Effector memory CD8-positive, alpha-beta T cell (primary cell): ENCODE measurements at regions not wholly inside any gene's neighbourhood (a gene's known extent, or its start where the extent isn't known, plus 50 kb on each side); places are given as distances from the start of the nearest gene placed in this dataset.

Experiments
- ATAC-seq: fragments of 150-1000 bp; cut with Tn5 transposase; replicated peaks from 2 replicates; pipeline ENCODE4 v1.10.0; 2021; ENCODE audit warnings: mild to moderate bottlenecking, moderate library complexity
- DNase-seq, 3 experiments: peaks; one replicate each; pipeline ENCODE4 v3.0.0; 2021
- H3K27ac Mint-ChIP-seq, 2 donors: one replicate each; pipeline ENCODE4 v1.8.0; 2022; ENCODE audit warnings: mild to moderate bottlenecking in 2 of 2, mixed read lengths in 2 of 2, moderate library complexity in 2 of 2
- H3K27me3 Mint-ChIP-seq, 2 donors: one replicate each; pipeline ENCODE4 v1.8.0; 2022; ENCODE audit warnings: mixed read lengths in 2 of 2
- H3K36me3 Mint-ChIP-seq: one replicate; pipeline ENCODE4 v1.8.0; 2022; ENCODE audit warnings: mild to moderate bottlenecking, moderate library complexity, mixed read lengths; ENCODE audit not compliant: insufficient read depth
- H3K4me1 Mint-ChIP-seq, 2 donors: one replicate each; pipeline ENCODE4 v1.8.0; 2022; ENCODE audit warnings: low read depth in 2 of 2, mixed read lengths in 2 of 2
- H3K4me3 Mint-ChIP-seq, 2 donors: one replicate each; pipeline ENCODE4 v1.8.0; 2022; ENCODE audit warnings: mild to moderate bottlenecking in 2 of 2, mixed read lengths in 2 of 2, moderate library complexity in 2 of 2
- H3K9me3 Mint-ChIP-seq, 2 donors: one replicate each; pipeline ENCODE4 v1.8.0; 2022; ENCODE audit warnings: mixed read lengths in 2 of 2

DNA sequence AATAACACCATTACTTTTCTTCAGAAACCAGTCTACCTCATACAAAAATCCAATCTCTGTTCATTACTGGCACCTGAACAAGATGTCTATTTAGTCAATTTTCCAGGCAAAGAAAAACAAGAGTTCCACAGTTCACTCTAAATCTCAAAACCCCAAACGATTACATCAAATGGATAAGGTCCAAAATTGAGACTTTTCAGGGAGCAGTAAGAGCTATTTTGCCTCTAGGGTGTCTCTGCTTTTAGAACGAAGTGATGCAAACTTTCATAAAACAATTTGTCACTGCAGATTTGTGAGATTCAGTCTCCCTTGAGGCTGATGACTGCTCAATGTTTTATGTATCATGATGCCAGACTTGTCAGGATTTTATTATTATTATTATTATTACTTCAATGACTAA, 937.0 kb upstream of the PHF14 start:
- no peak for DNase-seq
- Mint-ChIP-seq H3K27ac (no peak overlapping the region), H3K36me3 (no peaks in the 10 kb centered on the region), H3K4me3 (no peak overlapping the region), H3K9me3 (peaks cover 5 to 18% of the 10 kb centered on the region in 2 donors), H3K4me1 (no peaks in the 10 kb centered on the region), H3K27me3 (no peaks in the 10 kb centered on the region)
- no peak for ATAC-seq

DNA sequence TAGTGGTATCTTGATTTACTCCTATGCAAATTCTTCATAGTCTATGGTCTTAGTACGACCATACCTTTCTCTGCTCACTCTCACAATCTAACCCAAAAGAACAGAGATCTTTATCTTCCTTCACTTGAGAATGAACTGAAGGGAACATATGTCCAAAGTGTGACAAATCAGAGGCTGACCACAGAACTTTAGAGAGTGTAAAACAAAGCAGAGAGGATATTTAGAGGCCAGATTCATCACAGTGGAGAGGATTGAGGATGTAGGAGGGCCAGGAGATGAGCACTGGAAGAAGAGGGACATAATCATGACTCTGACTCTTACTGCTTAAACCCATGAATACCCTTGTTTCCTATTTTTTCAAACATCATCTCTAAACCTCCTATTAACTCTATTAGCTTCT, 935.3 kb upstream of the PHF14 start:
- Mint-ChIP-seq H3K4me3 (no peak overlapping the region), H3K4me1 (no peaks in the 10 kb centered on the region), H3K36me3 (no peaks in the 10 kb centered on the region), H3K27ac (no peak overlapping the region), H3K27me3 (no peaks in the 10 kb centered on the region), H3K9me3 (peaks cover 5 to 21% of the 10 kb centered on the region in 2 donors)
- ATAC-seq (no peak), DNase-seq (no peak)

DNA sequence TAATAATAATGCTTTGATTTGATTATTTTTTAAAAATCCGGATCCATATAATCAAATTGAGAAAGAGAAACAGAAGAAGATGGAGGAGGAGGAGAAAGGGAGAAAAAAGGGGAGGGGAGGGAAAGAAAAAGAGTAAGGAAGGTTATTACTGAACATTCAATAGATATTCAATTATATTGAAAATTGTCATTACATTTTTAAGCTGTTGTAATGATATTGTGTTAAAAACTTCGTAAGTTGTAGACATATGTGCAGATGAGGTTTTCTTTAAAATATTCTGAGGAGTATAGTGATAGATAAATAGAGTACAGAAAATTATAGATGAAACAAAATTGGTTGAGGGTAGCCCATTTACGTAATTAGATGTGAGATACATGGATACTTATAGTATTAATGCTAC, 933.0 kb upstream of the PHF14 start:
- DNase-seq: no peak
- H3K4me3 Mint-ChIP-seq: no peak overlapping the region
- no peaks in the 10 kb centered on the region for H3K4me1 Mint-ChIP-seq
- H3K9me3 Mint-ChIP-seq: peaks cover 5 to 15% of the 10 kb centered on the region in 2 donors
- H3K27ac Mint-ChIP-seq: no peak overlapping the region
- ATAC-seq: no peak
- H3K27me3 Mint-ChIP-seq: no peaks in the 10 kb centered on the region
- no peaks in the 10 kb centered on the region for H3K36me3 Mint-ChIP-seq

- no peak for ATAC-seq
- H3K4me1 Mint-ChIP-seq: no peaks in the 10 kb centered on the region
Measured at GRCh38 chr7:10070899-10071298, 902.8 kb upstream of the PHF14 start.

GRCh38 chr7:10075866-10076265, 897.8 kb upstream of the PHF14 start:
- Mint-ChIP-seq H3K27ac (no peak overlapping the region), H3K4me3 (no peak overlapping the region), H3K36me3 (no peaks in the 10 kb centered on the region), H3K9me3 (peaks cover 0 to 3% of the 10 kb centered on the region in 2 donors), H3K27me3 (no peaks in the 10 kb centered on the region), H3K4me1 (no peaks in the 10 kb centered on the region)
- ATAC-seq: no peak
- DNase-seq: no peak

More at GRCh38 chr7:10070899-10071298, 902.8 kb upstream of the PHF14 start:
- Mint-ChIP-seq H3K27ac (no peak overlapping the region), H3K36me3 (no peaks in the 10 kb centered on the region), H3K9me3 (peaks cover 4 to 15% of the 10 kb centered on the region in 2 donors), H3K27me3 (no peaks in the 10 kb centered on the region), H3K4me3 (no peak overlapping the region)
- no peak for DNase-seq

GRCh38 chr7:10076660-10077300, 896.9 kb upstream of the PHF14 start:
- Mint-ChIP-seq H3K9me3 (peaks cover 0 to 3% of the 10 kb centered on the region in 2 donors), H3K27me3 (no peaks in the 10 kb centered on the region), H3K27ac (no peak overlapping the region), H3K4me1 (no peaks in the 10 kb centered on the region), H3K36me3 (no peaks in the 10 kb centered on the region), H3K4me3 (no peak overlapping the region)
- DNase-seq (no peak), ATAC-seq (no peak)

GRCh38 chr7:10079572-10079971, 894.1 kb upstream of the PHF14 start:
- Mint-ChIP-seq H3K27ac (no peak overlapping the region), H3K4me1 (no peaks in the 10 kb centered on the region), H3K36me3 (no peaks in the 10 kb centered on the region), H3K4me3 (no peak overlapping the region), H3K9me3 (peaks cover 0 to 3% of the 10 kb centered on the region in 2 donors), H3K27me3 (no peaks in the 10 kb centered on the region)
- ATAC-seq (no peak), DNase-seq (no peak)

GRCh38 chr7:10082896-10083295, 890.8 kb upstream of the PHF14 start:
- Mint-ChIP-seq H3K4me1 (no peaks in the 10 kb centered on the region), H3K4me3 (no peak overlapping the region), H3K27me3 (no peaks in the 10 kb centered on the region), H3K9me3 (peaks cover 6 to 11% of the 10 kb centered on the region in 2 donors), H3K27ac (no peak overlapping the region), H3K36me3 (no peaks in the 10 kb centered on the region)
- DNase-seq (no peak), ATAC-seq (no peak)

GRCh38 chr7:10083766-10084165, 889.9 kb upstream of the PHF14 start:
- peaks cover 6 to 11% of the 10 kb centered on the region in 2 donors for H3K9me3 Mint-ChIP-seq
- DNase-seq (no peak), ATAC-seq (no peak)
- H3K4me1 Mint-ChIP-seq: no peaks in the 10 kb centered on the region
- H3K36me3 Mint-ChIP-seq: no peaks in the 10 kb centered on the region
- no peak overlapping the region for H3K27ac Mint-ChIP-seq
- no peaks in the 10 kb centered on the region for H3K27me3 Mint-ChIP-seq
- H3K4me3 Mint-ChIP-seq: no peak overlapping the region

DNA sequence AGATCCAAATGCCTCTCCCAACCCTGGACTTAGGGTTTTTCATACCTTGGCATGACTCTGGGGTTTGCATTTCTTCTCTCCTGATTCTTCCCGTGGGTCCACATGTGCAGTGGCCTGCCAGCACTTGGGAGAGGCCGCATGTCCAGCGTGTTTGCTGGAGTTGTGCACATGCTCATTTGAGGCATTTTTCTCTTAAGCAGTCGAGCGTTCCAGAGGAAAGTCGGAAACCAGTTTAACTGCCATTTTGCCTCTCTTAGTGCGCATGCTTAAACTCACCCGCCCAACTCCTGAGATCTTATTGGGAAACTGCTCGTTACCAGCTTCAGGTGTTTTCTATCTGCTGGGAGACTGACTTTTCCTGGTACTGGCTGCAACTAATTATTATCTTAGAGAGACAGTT, 888.4 kb upstream of the PHF14 start:
- DNase-seq: no peak
- no peaks in the 10 kb centered on the region for H3K36me3 Mint-ChIP-seq
- no peak overlapping the region for H3K4me3 Mint-ChIP-seq
- no peak overlapping the region for H3K27ac Mint-ChIP-seq
- no peaks in the 10 kb centered on the region for H3K27me3 Mint-ChIP-seq
- peaks cover 4 to 11% of the 10 kb centered on the region in 2 donors for H3K9me3 Mint-ChIP-seq
- H3K4me1 Mint-ChIP-seq: no peaks in the 10 kb centered on the region
- ATAC-seq: no peak

DNA sequence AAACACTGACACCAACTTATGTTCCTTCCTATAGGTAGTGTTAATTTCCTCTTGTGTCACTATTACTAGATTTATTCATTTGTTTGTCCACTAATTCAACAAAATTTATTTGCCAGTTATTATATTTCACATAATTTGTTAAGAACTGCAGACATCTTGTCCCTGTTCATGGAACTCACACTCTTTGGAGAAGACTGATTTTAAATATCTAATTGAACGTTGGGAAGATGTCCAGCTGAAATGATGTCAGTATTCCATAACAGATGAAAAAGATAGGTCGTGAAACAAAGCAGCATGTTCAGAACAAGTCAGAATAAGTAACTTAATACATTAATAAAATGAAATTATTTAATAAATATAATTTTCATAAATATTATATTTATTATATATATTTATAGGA, 873.1 kb upstream of the PHF14 start:
- no peak for DNase-seq
- H3K36me3 Mint-ChIP-seq: no peaks in the 10 kb centered on the region
- peaks cover 0 to 9% of the 10 kb centered on the region in 2 donors for H3K9me3 Mint-ChIP-seq
- no peaks in the 10 kb centered on the region for H3K4me1 Mint-ChIP-seq
- H3K27me3 Mint-ChIP-seq: no peaks in the 10 kb centered on the region
- no peak for ATAC-seq
- no peak overlapping the region for H3K27ac Mint-ChIP-seq
- H3K4me3 Mint-ChIP-seq: no peak overlapping the region

- H3K4me1 Mint-ChIP-seq: no peaks in the 10 kb centered on the region
- ATAC-seq: no peak
- H3K27me3 Mint-ChIP-seq: no peaks in the 10 kb centered on the region
Measured at GRCh38 chr7:10101351-10101750, 872.3 kb upstream of the PHF14 start.

DNA sequence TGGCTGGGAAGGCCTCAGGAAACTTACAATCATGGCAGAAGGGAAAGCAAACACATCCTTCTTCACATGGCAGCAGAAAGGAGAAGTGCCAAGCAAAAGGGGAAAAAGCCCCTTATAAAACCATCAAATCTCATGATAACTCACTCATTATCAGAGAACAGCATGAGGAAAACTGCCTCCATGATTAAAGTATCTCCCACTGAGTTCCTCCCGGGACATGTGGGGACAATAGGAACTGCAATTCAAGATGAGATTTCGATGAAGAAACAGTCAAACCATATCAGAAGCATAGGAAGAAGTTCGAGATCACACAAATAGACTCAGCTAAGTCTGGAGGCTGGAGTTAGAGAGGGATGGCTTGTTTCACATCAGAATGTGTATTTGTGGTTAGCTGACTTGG, 869.4 kb upstream of the PHF14 start:
- Mint-ChIP-seq H3K9me3 (peaks cover 11% of the 10 kb centered on the region in 2 donors), H3K4me3 (no peak overlapping the region), H3K4me1 (no peaks in the 10 kb centered on the region), H3K36me3 (no peaks in the 10 kb centered on the region), H3K27me3 (no peaks in the 10 kb centered on the region), H3K27ac (no peak overlapping the region)
- no peak for DNase-seq
- ATAC-seq: no peak

More at GRCh38 chr7:10101351-10101750, 872.3 kb upstream of the PHF14 start:
- no peak for DNase-seq
- Mint-ChIP-seq H3K36me3 (no peaks in the 10 kb centered on the region), H3K4me3 (no peak overlapping the region), H3K27ac (no peak overlapping the region), H3K9me3 (peaks cover 0 to 9% of the 10 kb centered on the region in 2 donors)

DNA sequence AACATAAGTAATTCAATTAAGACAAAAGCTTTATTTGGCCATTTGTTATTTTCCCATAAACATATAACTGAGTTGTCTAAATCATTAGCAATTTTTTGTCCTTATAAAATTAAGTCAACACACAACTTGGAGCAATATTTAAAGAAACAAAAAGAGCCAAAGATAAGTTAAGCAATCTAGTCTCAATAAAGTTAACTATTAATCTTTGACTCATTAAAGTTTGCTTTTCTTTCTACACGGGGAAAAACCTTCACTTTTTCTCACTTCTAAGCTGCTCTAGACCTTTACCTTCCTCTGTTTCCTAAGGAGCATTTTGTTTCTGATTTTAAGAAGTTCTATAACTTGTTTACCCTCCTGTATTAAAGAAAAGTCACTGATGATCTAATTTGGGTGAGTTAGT, 867.1 kb upstream of the PHF14 start:
- H3K36me3 Mint-ChIP-seq: no peaks in the 10 kb centered on the region
- H3K9me3 Mint-ChIP-seq: peaks cover 12% of the 10 kb centered on the region in 2 donors
- DNase-seq: no peak
- ATAC-seq: no peak
- H3K4me3 Mint-ChIP-seq: no peak overlapping the region
- H3K27ac Mint-ChIP-seq: no peak overlapping the region
- H3K27me3 Mint-ChIP-seq: no peaks in the 10 kb centered on the region
- no peaks in the 10 kb centered on the region for H3K4me1 Mint-ChIP-seq
